ENCODE measurements at regions not wholly inside any gene's neighbourhood (a gene's known extent, or its start where the extent isn't known, plus 50 kb on each side); places are given as distances from the start of the nearest gene placed in this dataset.

DNA sequence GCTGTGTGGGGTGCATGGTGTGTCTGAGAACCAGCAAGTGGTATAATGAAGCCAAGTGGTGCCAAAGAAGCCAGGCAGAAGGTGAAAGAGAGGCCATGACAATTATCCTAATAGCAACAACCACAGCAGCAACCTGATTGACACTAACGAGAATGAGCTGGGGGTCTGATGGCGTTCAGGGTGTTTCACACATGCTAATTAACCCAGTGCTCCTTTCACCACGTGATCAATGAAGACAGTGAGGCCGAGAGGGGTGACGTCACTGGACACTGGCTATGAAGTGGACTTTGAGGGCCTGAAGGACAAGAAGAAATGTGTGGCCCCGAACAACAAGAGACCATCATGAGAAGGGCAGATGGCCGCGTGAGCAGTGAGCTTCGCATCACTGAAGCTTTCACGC lies 364.4 kb upstream of the ID2 start:
- TF ChIP-seq, protein P1, sequence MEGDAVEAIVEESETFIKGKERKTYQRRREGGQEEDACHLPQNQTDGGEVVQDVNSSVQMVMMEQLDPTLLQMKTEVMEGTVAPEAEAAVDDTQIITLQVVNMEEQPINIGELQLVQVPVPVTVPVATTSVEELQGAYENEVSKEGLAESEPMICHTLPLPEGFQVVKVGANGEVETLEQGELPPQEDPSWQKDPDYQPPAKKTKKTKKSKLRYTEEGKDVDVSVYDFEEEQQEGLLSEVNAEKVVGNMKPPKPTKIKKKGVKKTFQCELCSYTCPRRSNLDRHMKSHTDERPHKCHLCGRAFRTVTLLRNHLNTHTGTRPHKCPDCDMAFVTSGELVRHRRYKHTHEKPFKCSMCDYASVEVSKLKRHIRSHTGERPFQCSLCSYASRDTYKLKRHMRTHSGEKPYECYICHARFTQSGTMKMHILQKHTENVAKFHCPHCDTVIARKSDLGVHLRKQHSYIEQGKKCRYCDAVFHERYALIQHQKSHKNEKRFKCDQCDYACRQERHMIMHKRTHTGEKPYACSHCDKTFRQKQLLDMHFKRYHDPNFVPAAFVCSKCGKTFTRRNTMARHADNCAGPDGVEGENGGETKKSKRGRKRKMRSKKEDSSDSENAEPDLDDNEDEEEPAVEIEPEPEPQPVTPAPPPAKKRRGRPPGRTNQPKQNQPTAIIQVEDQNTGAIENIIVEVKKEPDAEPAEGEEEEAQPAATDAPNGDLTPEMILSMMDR (IDR thresholded peaks at IDR 0.05), result no peak
- TF ChIP-seq POLR2AphosphoS5 (IDR thresholded peaks at IDR 0.05), result no peak
- no peak for TF ChIP-seq POLR2A (IDR thresholded peaks at IDR 0.05; ENCODE audit: low read depth)
- TF ChIP-seq EP300 (IDR thresholded peaks at IDR 0.05), result no peak

Measured in esophagus muscularis mucosa (tissue), 4 donors.